GM18861 (cell line): ENCODE measurements at regions not wholly inside any gene's neighbourhood (a gene's known extent, or its start where the extent isn't known, plus 50 kb on each side); places are given as distances from the start of the nearest gene placed in this dataset.

ENCODE experiments used
- ATAC-seq: cut with Tn5 transposase; IDR thresholded peaks from one replicate; pipeline ENCODE4 v1.9.1; 2021; ENCODE audit not compliant: unreplicated experiment

DNA sequence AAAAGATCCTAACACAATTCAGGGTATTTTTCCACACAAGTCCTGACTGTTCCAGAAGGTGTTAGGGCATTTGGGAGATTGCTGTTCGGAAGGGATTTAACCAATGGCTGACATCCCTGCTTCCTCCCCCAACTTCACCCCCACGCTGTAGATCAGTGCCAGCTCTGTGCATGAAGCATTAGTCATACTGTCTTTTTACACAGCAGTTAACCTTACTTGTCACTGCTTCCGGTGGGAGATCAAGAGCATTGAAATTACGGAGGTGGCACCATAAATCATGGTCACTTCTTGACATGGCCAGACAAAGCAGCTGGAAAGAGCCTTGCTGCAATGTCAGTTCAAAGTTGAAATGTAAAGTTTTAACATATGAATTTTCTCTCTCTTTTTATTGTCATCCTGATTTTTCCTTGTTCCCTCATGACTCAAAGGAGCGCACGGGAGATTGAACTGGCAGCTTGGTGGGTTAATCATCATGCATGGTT, 70.2 kb downstream of the HRH4 start:
- ATAC-seq: no peak

DNA sequence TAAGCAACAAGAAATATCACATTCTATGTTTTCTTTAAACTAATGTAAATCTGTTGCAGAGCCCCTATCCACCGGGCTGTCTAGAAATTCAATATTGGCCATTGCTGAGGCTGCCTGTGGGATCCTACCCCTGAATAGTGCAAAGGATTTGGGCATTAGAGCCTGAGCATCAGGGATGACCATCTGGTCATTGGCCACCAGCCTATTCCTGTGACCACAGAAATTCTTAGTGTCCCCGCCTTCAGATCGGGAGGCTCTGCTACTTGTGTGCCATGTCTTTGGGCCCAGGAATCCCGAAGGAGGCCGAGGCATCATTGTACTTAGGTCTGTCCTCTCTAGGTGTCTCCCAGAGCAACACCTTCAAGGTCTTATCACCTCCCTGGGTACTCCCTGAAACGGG, 73.8 kb downstream of the HRH4 start:
- ATAC-seq: no peak

DNA sequence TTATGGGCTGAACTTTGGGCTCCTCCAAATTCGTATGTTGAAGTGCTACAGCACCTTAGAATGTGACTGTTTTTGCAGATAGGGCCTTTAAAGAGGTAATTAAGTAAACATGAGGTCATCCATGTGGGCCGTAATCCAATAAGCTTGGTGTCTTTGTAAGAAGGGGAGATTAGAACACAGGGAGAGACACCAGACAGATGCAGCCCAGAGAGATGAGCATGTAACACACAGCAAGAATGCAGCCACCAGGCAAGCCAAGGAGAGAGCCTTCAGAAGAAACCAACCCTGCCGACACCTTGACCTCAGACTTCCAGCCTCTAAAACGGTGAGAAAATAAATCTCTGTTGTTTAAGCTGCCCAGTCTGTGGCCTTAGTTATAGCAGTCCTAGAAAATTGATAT, 74.3 kb downstream of the HRH4 start:
- no peak for ATAC-seq

DNA sequence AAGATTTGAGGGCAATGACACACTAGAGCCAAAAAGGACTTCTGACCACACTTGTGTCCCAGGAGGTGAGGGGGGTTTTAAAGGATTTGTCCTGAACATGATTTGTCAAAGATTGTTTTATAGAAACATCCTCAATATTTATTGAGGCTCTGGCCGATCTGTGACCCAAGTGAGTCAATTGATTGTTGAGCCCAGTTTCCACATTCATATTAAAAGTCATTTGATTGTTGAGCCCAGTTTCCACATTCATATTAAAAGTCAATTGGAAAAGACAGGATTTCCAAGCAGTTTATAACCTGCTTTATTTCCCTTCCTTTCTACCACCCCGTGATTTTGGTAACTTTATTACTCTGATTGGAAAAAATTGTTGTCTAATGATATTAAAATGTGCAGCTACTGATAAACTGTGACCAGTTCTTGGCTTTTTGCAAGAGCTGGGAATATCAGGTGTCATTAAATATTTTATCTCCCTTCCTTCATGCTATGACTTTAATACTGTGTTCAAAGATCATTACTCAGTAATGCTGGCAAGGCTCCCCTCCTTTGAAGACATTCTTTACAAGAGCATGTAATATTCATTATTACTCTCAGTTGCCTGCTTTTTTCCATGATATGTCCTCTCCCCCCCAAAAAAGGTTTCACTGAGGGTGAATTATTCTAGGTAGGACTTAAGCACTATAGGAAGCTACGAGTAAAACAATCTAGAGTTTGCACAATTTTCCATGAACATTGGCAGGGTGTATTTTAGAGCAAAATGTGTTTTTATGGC, 75.3 kb downstream of the HRH4 start:
- no peak for ATAC-seq

DNA sequence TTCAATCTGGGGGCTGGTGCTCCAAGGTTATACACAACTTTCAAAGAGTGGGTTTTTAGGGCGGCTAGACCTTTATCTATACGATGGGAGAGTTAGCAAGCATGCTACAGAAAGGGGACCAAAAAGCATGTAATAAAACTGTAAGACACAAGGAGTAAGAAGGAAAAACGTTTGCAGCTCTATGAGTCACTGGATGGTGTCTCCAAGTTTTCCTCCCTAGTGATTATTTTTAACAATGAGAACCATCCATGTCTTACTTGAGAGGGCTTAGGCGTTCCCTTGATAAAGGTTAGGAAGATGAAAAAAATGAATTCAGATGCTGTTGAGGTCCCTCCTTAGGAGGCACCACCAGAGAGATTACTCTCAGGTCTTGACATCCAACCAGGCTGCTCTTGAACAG, 75.9 kb downstream of the HRH4 start:
- no peak for ATAC-seq

DNA sequence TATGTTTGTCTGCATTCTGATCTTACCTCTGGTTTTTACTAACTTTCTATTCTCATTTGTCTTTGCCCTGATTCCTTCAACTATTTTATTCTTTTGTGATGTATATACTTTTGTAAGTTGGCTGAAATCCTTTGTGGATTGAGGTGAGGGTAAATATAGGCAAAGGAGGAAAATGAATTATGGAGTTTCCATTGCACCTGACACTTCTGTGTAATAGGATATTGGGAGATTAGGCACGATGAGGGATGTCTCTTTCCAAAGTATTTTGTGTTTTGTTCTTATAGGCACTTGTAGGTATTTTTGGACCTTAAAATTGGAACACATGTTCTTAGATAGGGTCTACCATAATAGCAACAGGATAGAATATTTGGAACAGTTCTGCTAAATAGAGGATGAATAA, 76.4 kb downstream of the HRH4 start:
- ATAC-seq: no peak

DNA sequence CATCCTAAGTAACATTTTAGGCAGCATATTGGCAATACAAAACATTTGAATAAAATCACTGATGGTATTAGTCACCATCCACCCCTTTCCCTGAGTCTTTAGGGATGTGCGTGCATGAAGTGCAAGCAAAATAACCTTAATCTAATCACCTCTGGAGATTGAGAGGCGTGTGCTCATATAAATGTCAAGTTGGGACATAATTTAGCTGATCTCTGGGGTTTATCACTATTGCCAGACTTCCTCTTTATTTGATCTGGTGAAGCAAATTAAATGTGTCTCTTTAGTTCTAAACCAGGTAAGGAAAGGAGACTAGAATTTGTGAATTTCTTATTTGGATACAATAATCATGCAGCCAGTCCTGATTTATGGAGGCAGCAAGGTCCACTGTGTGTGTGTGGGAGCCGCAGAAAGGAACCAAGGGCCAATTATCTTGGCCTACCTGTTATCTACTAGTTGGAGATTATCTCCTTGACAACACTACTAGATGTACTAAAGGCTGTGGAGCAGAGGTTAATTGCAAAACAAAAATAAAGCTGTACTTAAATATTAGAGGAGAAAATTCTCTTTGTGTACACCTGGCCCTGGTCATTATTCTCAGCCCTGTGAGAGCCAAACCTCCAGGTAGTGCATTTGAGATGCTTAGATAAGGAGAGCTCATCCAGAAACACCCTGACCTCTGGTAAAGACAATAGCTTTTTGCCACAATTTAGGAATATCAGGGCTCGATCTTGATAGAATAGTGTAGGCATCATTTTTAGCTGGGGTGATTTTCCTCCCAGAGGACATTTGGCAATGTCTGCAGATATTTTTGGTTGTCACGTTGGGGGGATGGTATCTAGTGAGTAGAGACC, 78.2 kb downstream of the HRH4 start:
- ATAC-seq: no peak

DNA sequence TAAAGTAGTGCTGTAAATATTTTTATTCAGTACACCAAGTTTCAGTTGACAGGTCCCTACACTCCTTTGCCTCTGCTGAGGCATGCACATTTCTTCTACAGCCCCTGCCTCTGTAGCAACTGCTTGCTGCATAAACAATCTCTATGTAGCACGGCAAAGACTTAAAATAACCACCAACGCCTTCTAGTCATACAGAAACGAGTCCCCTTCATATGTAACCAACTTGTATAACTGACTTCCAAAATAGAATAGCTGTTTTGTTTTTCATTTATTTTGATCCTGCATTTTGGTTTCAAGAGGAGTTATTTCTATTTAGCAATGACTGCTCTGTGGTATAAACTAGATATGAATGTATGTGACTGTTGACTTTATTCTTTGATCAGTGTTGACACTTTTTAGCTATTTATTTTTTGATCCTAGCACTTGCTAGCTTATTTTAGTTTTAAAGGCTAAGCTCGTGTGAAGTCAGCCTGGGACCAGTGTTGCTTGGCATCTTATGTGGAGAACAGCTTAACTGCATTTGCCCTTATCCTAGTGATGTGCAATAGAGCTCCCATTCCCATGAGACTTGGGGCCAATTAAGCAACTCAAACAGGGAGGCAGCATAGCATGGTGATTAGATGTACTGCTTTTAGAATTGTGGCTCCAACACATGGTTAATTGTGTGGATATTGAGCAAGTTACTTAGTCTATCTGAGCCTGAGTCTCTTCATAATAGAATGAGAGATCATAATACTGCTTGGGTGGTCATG, 79.6 kb downstream of the HRH4 start:
- no peak for ATAC-seq

DNA sequence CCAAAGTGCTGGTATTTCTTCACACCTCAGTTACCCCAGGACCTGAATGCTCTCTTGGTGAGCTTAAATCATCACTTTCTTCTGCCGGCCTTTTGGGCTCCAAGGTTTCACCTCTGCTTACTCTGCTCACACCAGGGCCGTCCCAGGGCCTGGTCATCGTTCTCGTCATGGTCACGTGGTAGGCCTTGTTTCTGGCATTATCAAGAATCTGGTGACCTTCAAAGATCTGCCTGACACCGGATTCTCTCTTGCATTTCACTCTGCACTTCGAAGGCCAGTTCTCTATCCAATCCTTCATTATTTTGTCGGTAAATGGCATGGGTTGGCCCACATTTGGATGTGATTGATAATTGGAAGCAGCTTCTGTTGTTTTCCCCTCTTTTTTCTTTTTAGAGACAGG, 80.5 kb downstream of the HRH4 start:
- ATAC-seq: no peak

DNA sequence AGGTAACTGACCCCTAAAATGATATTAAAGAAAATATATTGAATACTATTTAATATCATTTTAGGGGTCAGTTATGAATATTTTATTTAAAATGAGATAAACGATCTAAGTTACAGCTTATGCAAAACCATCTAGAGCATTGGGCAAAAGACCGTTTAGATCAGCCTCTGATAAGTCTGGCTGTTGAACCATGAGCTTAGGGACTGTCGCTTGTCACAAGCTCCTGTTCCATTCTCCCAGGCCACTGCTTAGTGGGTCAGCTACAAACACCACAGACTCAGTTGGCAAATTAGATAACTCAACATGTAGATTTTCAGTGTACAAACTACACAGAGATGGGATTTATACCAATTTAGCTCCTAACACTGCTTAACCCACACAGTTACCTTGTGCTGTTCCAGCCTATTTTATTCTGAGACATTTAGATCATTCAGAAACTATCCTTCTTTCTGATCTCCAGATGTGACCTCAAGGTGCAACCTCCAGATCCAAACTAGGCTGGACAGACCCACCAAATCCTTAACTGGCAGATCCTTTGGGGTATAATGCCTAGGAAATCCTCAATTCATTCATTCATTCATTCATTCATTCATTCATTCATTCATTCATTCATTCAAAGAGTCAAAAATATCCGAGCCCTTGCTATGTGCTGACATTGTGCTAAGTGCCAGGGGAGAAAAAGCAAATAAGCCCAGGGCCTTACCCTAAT, 82.8 kb downstream of the HRH4 start:
- no peak for ATAC-seq

DNA sequence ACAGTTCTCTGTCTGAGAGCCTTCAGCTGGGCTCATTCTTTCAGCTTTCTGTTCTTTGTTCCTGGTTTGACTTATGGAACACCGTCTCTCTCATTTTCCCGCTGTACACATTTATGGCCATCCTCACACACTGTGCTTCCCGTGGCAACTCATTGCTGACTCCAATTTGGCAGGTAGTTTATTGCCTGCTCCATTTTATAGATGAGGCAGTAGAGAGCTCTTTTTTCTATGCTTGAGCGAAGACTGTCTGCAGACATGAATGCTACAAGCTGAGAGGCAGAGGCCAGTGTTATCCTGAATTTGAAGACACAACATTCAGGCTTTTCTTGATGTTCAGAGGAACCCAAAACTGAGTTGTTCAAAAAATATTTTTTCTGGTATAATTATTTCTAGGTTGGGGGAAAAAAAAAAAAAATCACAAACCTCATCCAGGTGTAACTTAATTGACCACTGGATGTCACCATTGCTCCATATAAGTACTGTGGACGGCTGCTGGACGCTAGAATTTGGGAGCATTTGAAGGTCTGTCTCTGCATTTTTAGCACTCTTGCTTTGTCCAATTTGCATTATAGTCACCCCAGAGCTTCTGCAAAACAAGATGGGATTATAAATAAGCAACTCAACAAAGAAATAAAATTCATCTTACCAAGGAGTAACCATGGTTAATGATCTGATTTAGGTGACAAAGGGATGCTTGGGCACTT, 83.5 kb downstream of the HRH4 start:
- ATAC-seq: no peak

DNA sequence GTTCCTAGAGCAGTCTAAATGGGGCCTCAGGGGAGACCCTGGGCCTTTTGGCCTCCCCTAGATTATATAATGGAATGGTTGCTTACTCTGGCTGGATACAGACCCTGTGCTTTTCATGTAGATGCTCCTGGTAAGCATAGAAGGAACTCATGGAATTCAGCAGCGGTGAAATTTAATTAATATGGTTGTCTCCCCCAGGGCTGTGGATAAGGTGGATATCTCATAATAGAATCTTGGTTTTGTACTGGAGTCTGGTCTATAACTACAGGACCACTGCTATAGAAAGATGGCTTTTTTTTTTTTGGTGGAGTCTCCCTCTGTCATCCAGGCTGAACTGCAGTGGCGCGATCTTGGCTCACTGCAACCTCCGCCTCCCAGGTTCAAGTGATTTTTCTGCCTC, 84.5 kb downstream of the HRH4 start:
- ATAC-seq: no peak

DNA sequence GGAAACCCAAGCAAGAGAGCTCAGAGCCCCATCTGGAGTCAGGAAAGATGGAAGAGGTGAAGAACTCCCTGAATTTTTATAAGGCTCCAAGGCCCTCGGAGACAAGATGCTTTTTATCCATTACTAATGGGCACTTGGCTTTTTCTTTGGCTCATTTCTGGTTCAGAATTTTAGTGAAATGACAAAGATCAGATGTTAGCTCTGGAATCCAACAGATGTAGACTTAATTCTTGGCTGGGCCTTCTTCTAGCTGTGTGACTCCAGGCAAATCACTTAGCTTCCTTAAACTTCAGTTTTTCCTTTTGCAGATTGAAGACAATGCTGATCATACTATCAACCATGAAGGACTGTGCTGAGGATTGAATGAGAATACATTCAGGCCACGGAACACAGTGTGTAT, 85.2 kb downstream of the HRH4 start:
- ATAC-seq: no peak

DNA sequence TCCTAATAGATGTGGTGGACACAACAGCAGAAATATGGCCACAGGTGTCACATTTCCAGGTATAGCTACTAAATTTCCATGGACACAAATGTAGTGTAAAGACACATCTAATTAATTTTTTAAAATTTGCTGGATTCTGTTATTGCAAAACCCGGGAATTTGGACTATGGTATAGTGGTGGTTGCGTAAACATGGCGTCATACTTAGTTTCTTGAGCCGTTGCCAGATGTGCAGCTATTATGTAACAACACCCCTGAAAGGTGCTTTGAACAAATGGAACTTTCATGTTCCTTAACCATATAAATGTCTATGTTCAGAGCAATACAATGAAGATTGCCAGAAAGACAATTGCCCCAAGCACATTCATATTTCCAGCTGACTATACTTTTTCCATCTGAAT, 85.9 kb downstream of the HRH4 start:
- ATAC-seq: no peak

DNA sequence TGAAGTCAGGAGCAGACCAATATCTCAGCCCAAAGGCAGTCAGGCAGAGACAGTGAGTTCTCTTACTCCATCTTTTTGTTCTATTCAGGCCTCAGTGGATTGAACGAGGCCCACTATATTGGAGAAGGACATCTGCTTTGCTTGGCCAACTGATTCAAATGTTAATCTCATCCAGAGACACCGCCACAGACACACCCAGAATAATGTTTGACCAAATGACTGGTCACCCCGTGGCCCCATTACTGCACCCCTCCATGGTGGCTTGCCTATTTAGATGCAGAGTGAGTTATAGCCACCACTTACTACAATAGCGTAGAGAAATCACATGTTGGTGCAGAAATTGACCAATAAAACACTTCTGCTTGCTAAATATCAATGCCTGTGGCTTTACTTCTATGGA, 88.1 kb downstream of the HRH4 start:
- no peak for ATAC-seq

DNA sequence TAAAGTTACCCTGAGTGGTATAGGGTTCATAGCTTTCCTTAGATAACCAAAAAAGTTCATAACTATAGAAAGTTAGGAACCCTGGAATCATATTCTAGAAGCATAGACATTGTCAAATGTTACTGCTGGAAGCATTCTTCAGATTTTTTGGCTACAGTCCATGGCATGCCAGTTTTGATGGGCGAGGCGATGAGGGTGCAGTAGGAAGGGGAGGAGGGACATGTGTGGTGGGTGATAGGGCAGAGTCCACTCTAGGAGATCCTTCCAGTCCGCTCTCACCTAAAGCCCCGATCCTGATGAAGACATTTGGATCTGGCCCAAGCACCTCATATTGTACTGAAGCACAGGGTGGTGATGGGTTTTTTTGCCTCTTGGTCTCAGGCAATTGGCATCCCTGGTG, 91.8 kb downstream of the HRH4 start:
- no peak for ATAC-seq

DNA sequence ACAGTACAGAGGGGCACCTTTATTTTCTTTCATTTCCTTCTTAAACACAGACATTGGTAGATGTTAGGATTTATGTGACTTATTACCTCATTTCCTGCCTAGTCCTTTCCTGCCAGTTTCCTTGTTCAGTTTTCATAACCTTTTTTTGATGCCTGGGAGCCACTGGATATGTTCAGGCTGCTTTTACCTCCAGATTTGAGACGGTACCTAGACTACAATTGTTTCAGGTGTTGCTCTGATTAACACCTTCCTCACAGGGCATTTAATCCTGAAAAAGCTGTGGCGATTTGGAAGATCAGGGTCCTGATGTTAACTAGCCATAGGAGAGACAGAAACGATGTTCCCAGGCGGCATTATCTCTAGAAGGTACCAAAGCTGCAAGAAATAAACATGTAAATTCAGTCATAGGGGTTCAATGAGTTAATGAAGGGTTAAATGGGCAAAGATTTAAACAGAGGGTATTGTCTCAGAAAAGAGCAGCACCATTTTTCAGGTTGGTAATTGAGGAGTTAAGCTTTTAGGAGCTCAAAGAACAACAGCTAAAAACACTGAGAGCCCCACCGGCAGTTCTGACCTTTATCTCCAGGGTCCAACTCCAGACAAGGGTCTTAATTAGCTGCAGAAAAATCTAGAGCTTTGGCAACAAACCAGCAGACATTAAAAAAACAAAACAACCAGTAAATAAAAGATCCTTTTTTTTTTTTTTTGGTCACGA, 93.3 kb downstream of the HRH4 start:
- ATAC-seq: no peak

DNA sequence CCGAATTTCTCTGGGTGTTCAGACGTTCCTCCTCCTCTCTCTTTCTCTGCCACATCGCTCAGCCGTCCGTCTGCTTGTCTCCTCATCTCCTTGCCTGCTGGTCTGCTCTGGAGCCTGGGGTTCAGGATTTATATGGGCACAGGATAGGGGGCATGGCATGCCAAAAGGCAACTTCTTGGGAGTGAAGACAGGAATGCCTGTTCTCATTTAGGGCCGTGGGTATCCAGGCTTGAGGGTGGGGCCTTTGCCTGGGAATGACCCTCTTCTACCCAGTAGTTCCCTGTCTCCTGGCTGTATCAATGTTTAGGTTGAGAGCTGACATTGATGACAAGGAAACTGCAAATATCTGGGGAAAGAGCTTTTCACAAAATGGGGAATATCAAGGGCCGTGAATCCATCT, 98.0 kb downstream of the HRH4 start:
- no peak for ATAC-seq

DNA sequence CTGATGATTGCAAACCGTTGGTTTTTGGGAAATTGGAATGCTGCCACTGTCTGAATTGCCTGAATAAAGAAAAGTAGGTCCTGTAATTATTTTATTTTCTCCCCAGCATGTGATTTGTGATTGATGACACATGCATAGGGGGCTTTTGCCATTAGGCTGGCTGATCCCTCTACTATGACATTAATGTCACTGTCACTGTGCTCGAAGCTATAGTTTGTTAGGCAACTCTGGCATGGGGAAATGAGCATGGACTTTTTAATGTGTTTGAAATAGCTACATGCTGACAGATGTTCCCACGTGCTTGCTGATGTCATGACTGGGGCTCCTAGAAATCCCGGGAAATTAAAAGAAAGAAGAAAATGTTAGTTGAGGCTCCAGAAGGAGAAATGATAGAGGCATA, 99.1 kb downstream of the HRH4 start:
- ATAC-seq: no peak

DNA sequence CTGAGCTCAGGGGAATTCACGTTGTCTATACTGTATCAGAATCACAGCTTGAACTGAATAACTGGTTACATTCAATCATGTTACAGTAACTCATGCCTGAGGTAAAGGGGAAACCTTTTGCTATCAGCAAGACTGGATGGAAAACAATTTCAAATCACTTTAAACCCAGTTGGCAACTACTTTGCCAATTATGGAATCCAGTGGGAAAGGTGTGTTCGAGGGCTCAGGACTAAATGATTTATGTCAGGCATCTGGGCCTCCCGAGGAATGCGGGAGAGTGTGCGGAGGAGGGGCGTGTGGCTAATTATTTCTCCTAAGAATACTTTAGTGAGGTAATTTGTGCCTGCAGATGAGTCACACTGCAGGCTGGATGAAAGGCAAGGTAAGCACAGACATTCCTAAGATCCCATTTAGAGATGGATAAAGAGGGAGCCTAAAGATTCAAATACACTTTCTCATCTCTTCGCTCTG, 100.1 kb downstream of the HRH4 start:
- no peak for ATAC-seq
